WTC11 (cell line): ENCODE measurements at regions not wholly inside any gene's neighbourhood (a gene's known extent, or its start where the extent isn't known, plus 50 kb on each side); places are given as distances from the start of the nearest gene placed in this dataset.

Experiments used
- ATAC-seq: fragments of 200-7000 bp; cut with Tn5 transposase; 2 replicates; pipeline ENCODE4 v1.10.0; 2021; ENCODE audit warnings: mild to moderate bottlenecking, moderate library complexity
- CTCF ChIA-PET: fragments of 300-600 bp; sonication (Branson Sonifier 250); formaldehyde crosslinking; loops from one replicate; lab custom pipeline; 2021; ENCODE audit warnings: antibody characterized with exemption; lab: Charles Lee
- POLR2A ChIA-PET: fragments of 350-600 bp; sonication (Branson Sonifier 250); formaldehyde crosslinking; loops from one replicate; lab custom pipeline; 2021; ENCODE audit warnings: antibody characterized with exemption; lab: Charles Lee
- DNase-seq: peaks from one replicate; pipeline ENCODE4 v3.0.0; 2021; ENCODE audit warnings: low spot score
- H3K27ac Mint-ChIP-seq: 2 replicates; pipeline ENCODE4 v1.8.0; 2021; ENCODE audit warnings: mixed read lengths
- H3K27me3 Mint-ChIP-seq: 2 replicates; pipeline ENCODE4 v1.8.0; 2021; ENCODE audit warnings: low read depth, mild to moderate bottlenecking, moderate library complexity, mixed read lengths
- H3K36me3 Mint-ChIP-seq: 2 replicates; pipeline ENCODE4 v1.8.0; 2021; ENCODE audit warnings: mixed read lengths
- H3K4me1 Mint-ChIP-seq: 2 replicates; pipeline ENCODE4 v1.8.0; 2022; ENCODE audit warnings: mixed read lengths
- H3K4me3 Mint-ChIP-seq: 2 replicates; pipeline ENCODE4 v1.8.0; 2021; ENCODE audit warnings: mild to moderate bottlenecking, moderate library complexity, mixed read lengths
- H3K9me3 Mint-ChIP-seq: 2 replicates; pipeline ENCODE4 v1.8.0; 2021; ENCODE audit warnings: mixed read lengths
- E2F1 ChIP-seq: sonication (generic); formaldehyde crosslinking; IDR thresholded peaks from 2 replicates; pipeline ENCODE4 v1.8.0; 2022; ENCODE audit warnings: mild to moderate bottlenecking, missing genetic modification reagents
- ESRRA ChIP-seq: sonication (generic); formaldehyde crosslinking; IDR thresholded peaks from 2 replicates; pipeline ENCODE4 v1.8.1; 2022; ENCODE audit warnings: mild to moderate bottlenecking, missing genetic modification reagents, borderline replicate concordance
- FOXP4 ChIP-seq: sonication (generic); formaldehyde crosslinking; IDR thresholded peaks from 2 replicates; pipeline ENCODE4 v1.8.0; 2022; ENCODE audit warnings: mild to moderate bottlenecking, missing genetic modification reagents
- HMGXB4 ChIP-seq: sonication (generic); formaldehyde crosslinking; IDR thresholded peaks from 2 replicates; pipeline ENCODE4 v1.8.1; 2023; ENCODE audit warnings: mild to moderate bottlenecking, moderate library complexity, missing genetic modification reagents
- JAZF1 ChIP-seq: fragments of 250-450 bp; sonication (Bioruptor Pico); IDR thresholded peaks from 2 replicates; pipeline ENCODE4 v1.9.0; 2021; ENCODE audit warnings: moderate library complexity, mild to moderate bottlenecking, inconsistent platforms
- MLX ChIP-seq: sonication (generic); formaldehyde crosslinking; IDR thresholded peaks from 2 replicates; pipeline ENCODE4 v1.8.1; 2023; ENCODE audit warnings: mild to moderate bottlenecking, missing genetic modification reagents, moderate library complexity
- MYBL2 ChIP-seq: sonication (generic); formaldehyde crosslinking; IDR thresholded peaks from 2 replicates; pipeline ENCODE4 v1.8.1; 2023; ENCODE audit warnings: mild to moderate bottlenecking, moderate library complexity, missing genetic modification reagents
- PRDM15 ChIP-seq: sonication (generic); formaldehyde crosslinking; IDR thresholded peaks from 2 replicates; pipeline ENCODE4 v1.8.0; 2022; ENCODE audit warnings: missing genetic modification reagents
- PRRX2 ChIP-seq: fragments of 250-450 bp; sonication (Bioruptor Pico); IDR thresholded peaks from 2 replicates; pipeline ENCODE4 v1.8.0; 2021; ENCODE audit warnings: mild to moderate bottlenecking
- STAT6 ChIP-seq: sonication (generic); formaldehyde crosslinking; conservative IDR thresholded peaks from 2 replicates; pipeline ENCODE4 v1.8.1; 2023; ENCODE audit warnings: mild to moderate bottlenecking, low read depth, missing genetic modification reagents, moderate library complexity
- TCF7 ChIP-seq: sonication (generic); formaldehyde crosslinking; IDR thresholded peaks from 2 replicates; pipeline ENCODE4 v1.8.0; 2022; ENCODE audit warnings: mild to moderate bottlenecking, low read depth, missing genetic modification reagents, moderate library complexity
- TEAD4 ChIP-seq: sonication (generic); formaldehyde crosslinking; IDR thresholded peaks from 2 replicates; pipeline ENCODE4 v1.8.0; 2022; ENCODE audit warnings: mild to moderate bottlenecking, missing genetic modification reagents
- USF1 ChIP-seq: sonication (generic); formaldehyde crosslinking; IDR thresholded peaks from 2 replicates; pipeline ENCODE4 v1.8.0; 2022; ENCODE audit warnings: mild to moderate bottlenecking, missing genetic modification reagents
- USF2 ChIP-seq: sonication (generic); formaldehyde crosslinking; IDR thresholded peaks from 2 replicates; pipeline ENCODE4 v1.8.1; 2023; ENCODE audit warnings: mild to moderate bottlenecking, missing genetic modification reagents, moderate library complexity
- ZBTB21 ChIP-seq: sonication (generic); formaldehyde crosslinking; IDR thresholded peaks from 2 replicates; pipeline ENCODE4 v1.8.1; 2023; ENCODE audit warnings: mild to moderate bottlenecking, missing genetic modification reagents, borderline replicate concordance
- ZSCAN18 ChIP-seq: fragments of 250-450 bp; sonication (Bioruptor Pico); IDR thresholded peaks from 2 replicates; pipeline ENCODE4 v2.1.2; 2022; ENCODE audit warnings: mild to moderate bottlenecking, moderate library complexity

GRCh38 chr1:101706366-101706765 is 290.4 kb downstream of the OLFM3 start:
- no peaks in the 10 kb centered on the region for H3K9me3 Mint-ChIP-seq
- no peak for TF ChIP-seq PRRX2
- TF ChIP-seq MYBL2 (CRISPR knock-in tag), result no peak
- no peak for TF ChIP-seq STAT6 (CRISPR knock-in tag)
- no peak for TF ChIP-seq E2F1 (CRISPR knock-in tag)
- TF ChIP-seq TCF7, result no peak
- no peak for TF ChIP-seq JAZF1 (CRISPR knock-in tag)
- TF ChIP-seq FOXP4 (CRISPR knock-in tag), result no peak
- no peak for TF ChIP-seq USF2 (CRISPR knock-in tag)
- no peak for TF ChIP-seq ZBTB21 (CRISPR knock-in tag)
- TF ChIP-seq ESRRA (CRISPR knock-in tag), result no peak
- TF ChIP-seq ZSCAN18 (CRISPR knock-in tag), result no peak
- TF ChIP-seq HMGXB4 (CRISPR knock-in tag), result no peak
- no peak for TF ChIP-seq PRDM15 (CRISPR knock-in tag)
- no peak for TF ChIP-seq MLX (CRISPR knock-in tag)
- TF ChIP-seq TEAD4 (CRISPR knock-in tag), result no peak
- TF ChIP-seq USF1 (CRISPR knock-in tag), result no peak
- ATAC-seq (no peak), DNase-seq (no peak)
- ChIA-PET POLR2A (no interaction called here), CTCF (no interaction called here)
- no peaks in the 10 kb centered on the region for H3K36me3 Mint-ChIP-seq
- H3K4me1 Mint-ChIP-seq, result peaks cover 38% of the 10 kb centered on the region
- H3K27me3 Mint-ChIP-seq, result peaks cover 18% of the 10 kb centered on the region
- no peak overlapping the region for H3K27ac Mint-ChIP-seq
- H3K4me3 Mint-ChIP-seq, result no peak overlapping the region
